DOHH2 (cell line): ENCODE measurements at regions not wholly inside any gene's neighbourhood (a gene's known extent, or its start where the extent isn't known, plus 50 kb on each side); places are given as distances from the start of the nearest gene placed in this dataset.
A peak's percentile ranks its signal among the peaks of the same experiment; 100 is the strongest.

ENCODE experiments used
- H3F3A ChIP-seq: fragments of 200-600 bp; sonication (generic), shearing (Covaris generic); 2 replicates; pipeline ENCODE4 v1.6.0; 2016; ENCODE audit warnings: antibody characterized with exemption, mild to moderate bottlenecking; ENCODE audit not compliant: control insufficient read depth, insufficient read depth
- H3K27ac ChIP-seq: fragments of 200-600 bp; sonication (generic); 2 replicates; pipeline ENCODE4 v1.5.1; 2014; ENCODE audit warnings: low read depth, mild to moderate bottlenecking, low read length, moderate library complexity
- H3K27me3 ChIP-seq: fragments of 200-600 bp; sonication (generic); 2 replicates; pipeline ENCODE4 v1.6.1; 2014; ENCODE audit warnings: mild to moderate bottlenecking, low read length, mixed read lengths; ENCODE audit not compliant: control insufficient read depth
- H3K36me3 ChIP-seq: fragments of 200-600 bp; sonication (generic); 2 replicates; pipeline ENCODE4 v1.6.1; 2014; ENCODE audit warnings: mild to moderate bottlenecking, low read length, moderate library complexity, mixed read lengths; ENCODE audit not compliant: control insufficient read depth
- H3K4me1 ChIP-seq: fragments of 200-600 bp; sonication (generic); 2 replicates; pipeline ENCODE4 v1.6.1; 2014; ENCODE audit warnings: mild to moderate bottlenecking, low read length, mixed read lengths; ENCODE audit not compliant: control insufficient read depth
- H3K4me2 ChIP-seq: fragments of 200-600 bp; sonication (generic); 2 replicates; pipeline ENCODE4 v1.6.0; 2014; ENCODE audit warnings: mild to moderate bottlenecking, low read length, moderate library complexity
- H3K4me3 ChIP-seq: fragments of 200-600 bp; sonication (generic); 2 replicates; pipeline ENCODE4 v1.5.1; 2014; ENCODE audit warnings: mild to moderate bottlenecking, low read length, mixed read lengths
- H3K79me2 ChIP-seq: fragments of 200-600 bp; sonication (generic); 2 replicates; pipeline ENCODE4 v1.6.1; 2014; ENCODE audit warnings: mild to moderate bottlenecking, low read length, mixed read lengths; ENCODE audit not compliant: control insufficient read depth
- H3K9me2 ChIP-seq: fragments of 200-600 bp; sonication (generic); replicated peaks from 2 replicates; pipeline ENCODE4 v1.6.1; 2014; ENCODE audit warnings: mild to moderate bottlenecking, low read length, mixed read lengths; ENCODE audit not compliant: control insufficient read depth
- H3K9me3 ChIP-seq: fragments of 200-600 bp; sonication (generic); 2 replicates; pipeline ENCODE4 v1.6.1; 2014; ENCODE audit warnings: antibody characterized with exemption, low read length, mixed read lengths; ENCODE audit not compliant: control insufficient read depth, insufficient read depth
- H4K20me1 ChIP-seq: fragments of 200-600 bp; sonication (generic); 2 replicates; pipeline ENCODE4 v1.6.0; 2014; ENCODE audit warnings: low read depth, mild to moderate bottlenecking, antibody characterized with exemption, low read length, moderate library complexity; ENCODE audit not compliant: control insufficient read depth, insufficient read depth
- CTCF ChIP-seq: fragments of 200-600 bp; sonication (generic); IDR thresholded peaks from one replicate; pipeline ENCODE4 v1.5.1; 2014; ENCODE audit warnings: antibody characterized with exemption, mild to moderate bottlenecking, low read depth, low read length; ENCODE audit not compliant: poor library complexity, severe bottlenecking
- EZH2phosphoT487 ChIP-seq: fragments of 200-600 bp; sonication (generic); IDR thresholded peaks from 2 replicates; pipeline ENCODE4 v1.6.1; 2017; ENCODE audit warnings: borderline replicate concordance, mild to moderate bottlenecking, antibody characterized with exemption, low read length, moderate library complexity, mixed read lengths

DNA sequence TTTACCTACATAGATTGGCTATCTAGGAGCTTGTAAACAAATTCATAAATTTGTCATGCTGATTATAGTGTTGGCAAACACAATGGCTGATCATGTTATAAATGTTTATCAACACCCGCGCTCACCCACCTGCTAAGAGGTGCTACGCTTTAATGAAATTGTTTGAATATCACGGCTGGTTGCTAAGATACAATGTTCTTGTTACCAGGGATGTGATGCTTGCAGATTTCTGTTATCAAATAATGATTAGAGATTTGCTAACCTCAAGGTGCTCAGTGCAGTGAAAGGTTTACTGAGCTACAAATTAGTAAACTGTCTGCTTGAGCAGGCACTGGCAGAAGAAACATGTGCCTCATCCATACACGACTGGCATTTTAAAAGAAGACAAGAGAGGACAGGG is 160.0 kb upstream of the ZEB2 start:
- Histone ChIP-seq H3K4me2 (peak overlapping the region; percentile 32), H3K79me2 (no peaks in the 10 kb centered on the region), H3K4me1 (peaks cover 64% of the 10 kb centered on the region), H3K9me3 (peaks cover 3% of the 10 kb centered on the region; the same call in 1 of the 2 replicates), H3F3A (no peaks in the 10 kb centered on the region), H4K20me1 (no peaks in the 10 kb centered on the region), H3K9me2 (no peaks in the 10 kb centered on the region), H3K27ac (no peak overlapping the region), H3K36me3 (peaks cover 8% of the 10 kb centered on the region; the same call in 1 of the 2 replicates), H3K27me3 (no peaks in the 10 kb centered on the region), H3K4me3 (no peak overlapping the region; the same call in 1 of the 2 replicates)
- TF ChIP-seq EZH2phosphoT487 (no peak), CTCF (no peak)

GRCh38 chr2:144678736-144679135 is 158.8 kb upstream of the ZEB2 start:
- no peak overlapping the region for H3K4me3 ChIP-seq
- H3K4me2 ChIP-seq, result peak overlapping the region; percentile 10
- no peaks in the 10 kb centered on the region for H3K79me2 ChIP-seq
- no peaks in the 10 kb centered on the region for H3K9me2 ChIP-seq
- TF ChIP-seq CTCF (no peak), EZH2phosphoT487 (no peak)
- no peaks in the 10 kb centered on the region for H3F3A ChIP-seq
- H3K36me3 ChIP-seq, result peaks cover 6% of the 10 kb centered on the region; the same call in 1 of the 2 replicates
- H4K20me1 ChIP-seq, result no peaks in the 10 kb centered on the region
- H3K27ac ChIP-seq, result 0 out of 2 replicates have a peak overlapping the region, but pooled peaks have one; percentile 7
- H3K4me1 ChIP-seq, result peaks cover 55% of the 10 kb centered on the region
- H3K9me3 ChIP-seq, result peaks cover under 1% of the 10 kb centered on the region; the same call in 1 of the 2 replicates
- no peaks in the 10 kb centered on the region for H3K27me3 ChIP-seq

- no peaks in the 10 kb centered on the region for H3K79me2 ChIP-seq
- TF ChIP-seq CTCF, result no peak
- no peak for TF ChIP-seq EZH2phosphoT487
- H3F3A ChIP-seq, result no peaks in the 10 kb centered on the region
- no peaks in the 10 kb centered on the region for H4K20me1 ChIP-seq
- no peak overlapping the region for H3K4me2 ChIP-seq
- no peak overlapping the region for H3K27ac ChIP-seq
- H3K9me3 ChIP-seq, result peaks cover 7% of the 10 kb centered on the region; the same call in 1 of the 2 replicates
- H3K4me1 ChIP-seq, result peaks cover 44% of the 10 kb centered on the region
- peaks cover 6% of the 10 kb centered on the region; the same call in 1 of the 2 replicates for H3K36me3 ChIP-seq
- no peaks in the 10 kb centered on the region for H3K9me2 ChIP-seq
- no peak overlapping the region for H3K4me3 ChIP-seq
- H3K27me3 ChIP-seq, result no peaks in the 10 kb centered on the region
Measured at GRCh38 chr2:144675731-144676130, 155.8 kb upstream of the ZEB2 start.

GRCh38 chr2:144675331-144675730 is 155.4 kb upstream of the ZEB2 start:
- Histone ChIP-seq H3F3A (no peaks in the 10 kb centered on the region), H4K20me1 (no peaks in the 10 kb centered on the region), H3K36me3 (peaks cover 7% of the 10 kb centered on the region; the same call in 1 of the 2 replicates), H3K4me3 (no peak overlapping the region), H3K79me2 (no peaks in the 10 kb centered on the region), H3K9me3 (peaks cover 8% of the 10 kb centered on the region; the same call in 1 of the 2 replicates), H3K27me3 (no peaks in the 10 kb centered on the region), H3K9me2 (no peaks in the 10 kb centered on the region), H3K27ac (no peak overlapping the region), H3K4me2 (no peak overlapping the region), H3K4me1 (peaks cover 44% of the 10 kb centered on the region)
- TF ChIP-seq CTCF (no peak), EZH2phosphoT487 (no peak)
